IMR-90 (cell line): ENCODE measurements at regions not wholly inside any gene's neighbourhood (a gene's known extent, or its start where the extent isn't known, plus 50 kb on each side); places are given as distances from the start of the nearest gene placed in this dataset.

Experiments used
- ATAC-seq: fragments of 200-7000 bp; cut with Tn5 transposase; 2 replicates; pipeline ENCODE4 v1.9.1; 2020; ENCODE audit warnings: low read depth, mild to moderate bottlenecking, moderate library complexity
- BruUV-seq: library from RNA; stranded (reverse); fragments of 400-500 nt; replicated peaks from 2 replicates; lab custom pipeline; 2021; lab: Mats Ljungman, UMichigan
- CTCF ChIA-PET: fragments of 300-600 bp; formaldehyde crosslinking; extraction: SDS; loops from one replicate; lab custom pipeline; 2021; ENCODE audit warnings: antibody characterized with exemption; lab: Yijun Ruan, JAX
- POLR2A ChIA-PET: fragments of 300-600 bp; sonication (Branson Sonifier 250); formaldehyde crosslinking; loops from one replicate; lab custom pipeline; 2022; ENCODE audit warnings: antibody characterized with exemption; ENCODE audit not compliant: unreplicated experiment; lab: Charles Lee
- DNase-seq: peaks from one replicate; pipeline ENCODE4 v3.0.0; 2013
- H2AFZ ChIP-seq: replicated peaks from 2 replicates; pipeline ENCODE3; 2013; ENCODE audit warnings: low read length, mild to moderate bottlenecking; ENCODE audit not compliant: poor library complexity
- H2AK5ac ChIP-seq: 2 replicates; pipeline ENCODE4 v1.6.1; 2013; ENCODE audit warnings: low read depth, low read length, inconsistent platforms
- H2AK9ac ChIP-seq: replicated peaks from 2 replicates; pipeline ENCODE3; 2013; ENCODE audit warnings: mild to moderate bottlenecking, low read depth, low read length, moderate library complexity; ENCODE audit not compliant: poor library complexity
- H2BK120ac ChIP-seq: 2 replicates; pipeline ENCODE4 v1.6.1; 2013; ENCODE audit warnings: low read depth, low read length, inconsistent platforms
- H2BK15ac ChIP-seq: 3 replicates; pipeline ENCODE4 v1.6.1; 2013; ENCODE audit warnings: low read depth, low read length, inconsistent platforms
- H2BK20ac ChIP-seq: 2 replicates; pipeline ENCODE4 v1.6.1; 2013; ENCODE audit warnings: low read depth, mild to moderate bottlenecking, inconsistent platforms, low read length, moderate library complexity
- H2BK5ac ChIP-seq: 2 replicates; pipeline ENCODE4 v1.6.1; 2013; ENCODE audit warnings: mild to moderate bottlenecking, low read depth, low read length, inconsistent platforms; ENCODE audit not compliant: poor library complexity, severe bottlenecking
- H3K14ac ChIP-seq: replicated peaks from 2 replicates; pipeline ENCODE4 v1.6.1; 2013; ENCODE audit warnings: low read depth, low read length, inconsistent platforms
- H3K18ac ChIP-seq: 2 replicates; pipeline ENCODE4 v1.6.1; 2013; ENCODE audit warnings: low read depth, low read length, control low read depth
- H3K23ac ChIP-seq: 2 replicates; pipeline ENCODE4 v1.6.1; 2013; ENCODE audit warnings: low read depth, low read length, inconsistent platforms
- H3K27ac ChIP-seq: 2 replicates; pipeline ENCODE4 v1.5.1; 2013; ENCODE audit warnings: mild to moderate bottlenecking, control low read depth, low read length; ENCODE audit not compliant: insufficient read depth
- H3K27me3 ChIP-seq: 2 replicates; pipeline ENCODE4 v1.6.1; 2013; ENCODE audit warnings: low read length; ENCODE audit not compliant: control insufficient read depth, insufficient read depth
- H3K36me3 ChIP-seq: 2 replicates; pipeline ENCODE4 v1.6.1; 2013; ENCODE audit warnings: low read length, mixed read lengths; ENCODE audit not compliant: control insufficient read depth, insufficient read depth
- H3K4ac ChIP-seq: 2 replicates; pipeline ENCODE4 v1.6.1; 2013; ENCODE audit warnings: low read depth, low read length, inconsistent platforms
- H3K4me1 ChIP-seq: 2 replicates; pipeline ENCODE4 v1.6.1; 2013; ENCODE audit warnings: low read length, mixed read lengths; ENCODE audit not compliant: control insufficient read depth, insufficient read depth
- H3K4me2 ChIP-seq: 2 replicates; pipeline ENCODE4 v1.6.1; 2013; ENCODE audit warnings: low read depth, mild to moderate bottlenecking, control low read depth, low read length, moderate library complexity
- H3K4me3 ChIP-seq: 2 replicates; pipeline ENCODE4 v1.5.1; 2013; ENCODE audit warnings: low read depth, mild to moderate bottlenecking, control low read depth, low read length, moderate library complexity; ENCODE audit not compliant: insufficient read depth
- H3K56ac ChIP-seq: 2 replicates; pipeline ENCODE4 v1.6.1; 2013; ENCODE audit warnings: low read length, inconsistent platforms; ENCODE audit not compliant: insufficient read depth; ENCODE audit errors: extremely low read depth
- H3K79me1 ChIP-seq, 2 experiments: 2 replicates each; pipeline ENCODE4 v1.6.1; 2013; ENCODE audit warnings: low read length in 2 of 2, inconsistent platforms in 1 of 2, low read depth in 1 of 2
- H3K9ac ChIP-seq: 2 replicates; pipeline ENCODE4 v1.6.1; 2013; ENCODE audit warnings: low read depth, low read length, control low read depth
- H3K9me1 ChIP-seq: 2 replicates; pipeline ENCODE4 v1.6.1; 2013; ENCODE audit warnings: low read length, inconsistent platforms; ENCODE audit not compliant: insufficient read depth
- H3K9me3 ChIP-seq: 2 replicates; pipeline ENCODE4 v1.6.1; 2013; ENCODE audit warnings: low read length; ENCODE audit not compliant: control insufficient read depth, insufficient read depth
- H4K20me1 ChIP-seq: 2 replicates; pipeline ENCODE4 v1.6.1; 2013; ENCODE audit warnings: low read length, inconsistent platforms; ENCODE audit not compliant: insufficient read depth
- H4K5ac ChIP-seq: 2 replicates; pipeline ENCODE4 v1.6.1; 2013; ENCODE audit warnings: mild to moderate bottlenecking, low read depth, low read length, control low read depth
- H4K8ac ChIP-seq, 2 experiments: 2 replicates each; pipeline ENCODE4 v1.6.1; 2013; ENCODE audit warnings: low read depth in 2 of 2, low read length in 2 of 2, control low read depth in 1 of 2, inconsistent platforms in 1 of 2
- H4K91ac ChIP-seq: 2 replicates; pipeline ENCODE4 v1.6.1; 2013; ENCODE audit warnings: low read depth, low read length, inconsistent platforms; ENCODE audit not compliant: insufficient read depth
- RCOR1 ChIP-seq: IDR thresholded peaks from 2 replicates; pipeline ENCODE4 v1.6.1; 2012; ENCODE audit warnings: mild to moderate bottlenecking, low read length, improper control_type of control experiment; ENCODE audit not compliant: insufficient replicate concordance
- WGBS, 2 experiments: methylation state at CpG; one replicate each; pipeline versions ENCODE4 v1.1.5 to v1.1.7; 2013; ENCODE audit warnings: missing lambda C conversion rate in 2 of 2; ENCODE audit not compliant: insufficient read length in 1 of 2; ENCODE audit errors: extremely low coverage in 2 of 2; 5-methylcytosine and 5-hydroxymethylcytosine counted together
- dilution Hi-C: fragments of 300-500 bp; cut with HindIII; formaldehyde crosslinking; loops from one replicate; pipeline ENCODE4 v1.14.3; 2018; ENCODE audit warnings: low sequenced_read_pairs; ENCODE audit not compliant: unreplicated experiment
- in situ Hi-C: fragments of 300-500 bp; cut with MboI; formaldehyde crosslinking; loops from 3 replicates; pipeline ENCODE4 v1.14.3; 2019; ENCODE audit warnings: low sequenced_read_pairs, inconsistent platforms, mixed read lengths
- intact Hi-C: fragments of 100-400 bp; cut with micrococcal nuclease; formaldehyde crosslinking; loops from 2 replicates; pipeline ENCODE4 v1.10.0; 2022

GRCh38 chr3:22894865-22895264 is 308.3 kb upstream of the UBE2E2 start:
- H4K20me1 ChIP-seq: no peaks in the 10 kb centered on the region
- no peak overlapping the region for H2BK15ac ChIP-seq
- TF ChIP-seq RCOR1: no peak
- no peak overlapping the region for H3K9ac ChIP-seq
- H3K4me2 ChIP-seq: no peak overlapping the region
- no CpG with 5 or more reads among the region's 1 CpG for WGBS, 2 experiments
- H3K79me1 ChIP-seq: no peaks in the 10 kb centered on the region
- no peak overlapping the region for H2BK5ac ChIP-seq
- no peaks in the 10 kb centered on the region for H3K9me1 ChIP-seq
- DNase-seq (no peak), ATAC-seq (no peak)
- no peak overlapping the region for H3K4ac ChIP-seq
- no peak overlapping the region for H3K14ac ChIP-seq
- H4K5ac ChIP-seq: no peak overlapping the region
- H3K36me3 ChIP-seq: no peaks in the 10 kb centered on the region
- dilution Hi-C loops: no loop called here
- H3K4me3 ChIP-seq: no peak overlapping the region
- no peak overlapping the region for H2AFZ ChIP-seq
- no peak overlapping the region for H2BK120ac ChIP-seq
- no peaks in the 10 kb centered on the region for H3K9me3 ChIP-seq
- no peak overlapping the region for H4K8ac ChIP-seq
- no peak overlapping the region for H2AK5ac ChIP-seq
- CTCF ChIA-PET: no interaction called here
- no peak overlapping the region for H3K27ac ChIP-seq
- POLR2A ChIA-PET: no interaction called here
- no peak overlapping the region for H3K56ac ChIP-seq
- no peak overlapping the region for H3K23ac ChIP-seq
- no peaks in the 10 kb centered on the region for H3K27me3 ChIP-seq
- no peak overlapping the region for H2AK9ac ChIP-seq
- H3K18ac ChIP-seq: no peak overlapping the region
- H4K91ac ChIP-seq: no peak overlapping the region
- in situ Hi-C loops: no loop called here
- no peak overlapping the region for H2BK20ac ChIP-seq
- H3K4me1 ChIP-seq: no peaks in the 10 kb centered on the region
- intact Hi-C loops: no loop called here
- BruUV-seq: no TSS peak
